Ishikawa (cell line): ENCODE measurements at regions not wholly inside any gene's neighbourhood (a gene's known extent, or its start where the extent isn't known, plus 50 kb on each side); places are given as distances from the start of the nearest gene placed in this dataset.

Experiments
- CEBPB ChIP-seq: IDR thresholded peaks from 2 replicates; pipeline ENCODE4 v1.6.1; 2012
- CREB1 ChIP-seq: IDR thresholded peaks from 2 replicates; pipeline ENCODE4 v1.6.1; 2012; ENCODE audit warnings: low read depth
- EGR1 ChIP-seq: IDR thresholded peaks from 2 replicates; pipeline ENCODE4 v1.6.1; 2012
- EP300 ChIP-seq: IDR thresholded peaks from 2 replicates; pipeline ENCODE4 v1.6.1; 2012; ENCODE audit warnings: borderline replicate concordance
- FOXM1 ChIP-seq: IDR thresholded peaks from 2 replicates; pipeline ENCODE4 v1.6.1; 2012; ENCODE audit warnings: low read depth, borderline replicate concordance
- MAX ChIP-seq: IDR thresholded peaks from 2 replicates; pipeline ENCODE4 v1.6.1; 2012
- NFIC ChIP-seq: IDR thresholded peaks from 2 replicates; pipeline ENCODE4 v1.6.1; 2012
- RAD21 ChIP-seq: IDR thresholded peaks from 2 replicates; pipeline ENCODE4 v1.6.1; 2012; ENCODE audit warnings: low read depth
- REST ChIP-seq: IDR thresholded peaks from 2 replicates; pipeline ENCODE4 v1.6.1; 2012; ENCODE audit warnings: low read depth, mild to moderate bottlenecking
- TAF1 ChIP-seq: IDR thresholded peaks from 2 replicates; pipeline ENCODE4 v1.6.1; 2012; ENCODE audit warnings: low read depth, mild to moderate bottlenecking
- TCF12 ChIP-seq: IDR thresholded peaks from 2 replicates; pipeline ENCODE4 v1.6.1; 2012; ENCODE audit warnings: low read depth
- TEAD4 ChIP-seq: IDR thresholded peaks from 2 replicates; pipeline ENCODE4 v1.6.1; 2012
- USF1 ChIP-seq: IDR thresholded peaks from 2 replicates; pipeline ENCODE4 v1.6.1; 2012
- YY1 ChIP-seq: IDR thresholded peaks from 2 replicates; pipeline ENCODE4 v1.6.1; 2012; ENCODE audit warnings: low read depth
- ZBTB7A ChIP-seq: IDR thresholded peaks from 2 replicates; pipeline ENCODE4 v1.6.1; 2012; ENCODE audit warnings: low read depth

GRCh38 chr18:30093376-30093775 lies 949.2 kb downstream of the DSC3 start:
- TF ChIP-seq REST (no peak), TEAD4 (no peak), TAF1 (no peak), TCF12 (no peak), MAX (no peak), CREB1 (no peak), CEBPB (no peak), USF1 (no peak), FOXM1 (no peak), NFIC (no peak), RAD21 (no peak), YY1 (no peak)

- TF ChIP-seq CEBPB (no peak), REST (no peak), TCF12 (no peak), MAX (no peak), CREB1 (no peak), YY1 (no peak), ZBTB7A (no peak)
Observed at GRCh38 chr18:30088238-30089015, 954.1 kb downstream of the DSC3 start.

GRCh38 chr18:30086351-30086750 lies 956.2 kb downstream of the DSC3 start:
- TF ChIP-seq EGR1 (no peak), ZBTB7A (no peak), RAD21 (no peak), FOXM1 (no peak), CREB1 (no peak), REST (no peak), CEBPB (no peak), TEAD4 (no peak), MAX (no peak), TCF12 (no peak), NFIC (no peak), TAF1 (no peak), EP300 (no peak), YY1 (no peak), USF1 (no peak)

GRCh38 chr18:30081122-30081521 lies 961.4 kb downstream of the DSC3 start:
- TF ChIP-seq EGR1 (no peak), RAD21 (peak; percentile 35)
